D721Med (cell line): ENCODE measurements at regions not wholly inside any gene's neighbourhood (a gene's known extent, or its start where the extent isn't known, plus 50 kb on each side); places are given as distances from the start of the nearest gene placed in this dataset.

ENCODE experiments used
- DNase-seq: peaks from one replicate; pipeline ENCODE4 v3.0.0; 2011; ENCODE audit warnings: low spot score; ENCODE audit not compliant: insufficient read length
- FAIRE-seq: peaks from 2 replicates; lab custom pipeline; 2011; peaks lifted over from hg19 to GRCh38; lab: Jason Lieb, UNC
- TF ChIP-seq, protein P1 (sequence below): IDR thresholded peaks from 2 replicates; pipeline ENCODE4 v1.5.1; 2012; ENCODE audit warnings: mild to moderate bottlenecking, control low read depth; ENCODE audit not compliant: insufficient read depth; ENCODE audit errors: missing control alignments

DNA sequence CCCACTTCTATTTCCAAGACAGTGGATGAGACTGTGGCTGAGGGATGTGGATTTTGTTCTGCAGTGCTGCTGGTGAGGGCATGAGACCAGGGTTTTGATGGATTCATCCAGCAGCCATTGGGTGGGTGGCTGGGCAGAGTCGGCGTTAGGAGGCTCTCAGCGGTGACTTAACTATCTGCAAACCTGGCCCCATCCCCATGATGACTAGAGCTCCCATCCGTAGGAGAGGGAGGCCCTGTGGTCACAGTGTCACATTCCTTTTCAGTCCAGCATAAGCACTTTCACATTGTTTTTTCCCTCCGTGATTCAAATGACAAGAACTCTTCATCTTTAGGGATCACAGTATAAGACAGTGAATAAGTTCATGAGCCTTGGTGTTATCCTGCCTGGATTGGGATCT is 60.4 kb upstream of the SPRY4 start:
- TF ChIP-seq, protein P1, sequence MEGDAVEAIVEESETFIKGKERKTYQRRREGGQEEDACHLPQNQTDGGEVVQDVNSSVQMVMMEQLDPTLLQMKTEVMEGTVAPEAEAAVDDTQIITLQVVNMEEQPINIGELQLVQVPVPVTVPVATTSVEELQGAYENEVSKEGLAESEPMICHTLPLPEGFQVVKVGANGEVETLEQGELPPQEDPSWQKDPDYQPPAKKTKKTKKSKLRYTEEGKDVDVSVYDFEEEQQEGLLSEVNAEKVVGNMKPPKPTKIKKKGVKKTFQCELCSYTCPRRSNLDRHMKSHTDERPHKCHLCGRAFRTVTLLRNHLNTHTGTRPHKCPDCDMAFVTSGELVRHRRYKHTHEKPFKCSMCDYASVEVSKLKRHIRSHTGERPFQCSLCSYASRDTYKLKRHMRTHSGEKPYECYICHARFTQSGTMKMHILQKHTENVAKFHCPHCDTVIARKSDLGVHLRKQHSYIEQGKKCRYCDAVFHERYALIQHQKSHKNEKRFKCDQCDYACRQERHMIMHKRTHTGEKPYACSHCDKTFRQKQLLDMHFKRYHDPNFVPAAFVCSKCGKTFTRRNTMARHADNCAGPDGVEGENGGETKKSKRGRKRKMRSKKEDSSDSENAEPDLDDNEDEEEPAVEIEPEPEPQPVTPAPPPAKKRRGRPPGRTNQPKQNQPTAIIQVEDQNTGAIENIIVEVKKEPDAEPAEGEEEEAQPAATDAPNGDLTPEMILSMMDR: no peak
- no peak for FAIRE-seq
- DNase-seq: no peak

DNA sequence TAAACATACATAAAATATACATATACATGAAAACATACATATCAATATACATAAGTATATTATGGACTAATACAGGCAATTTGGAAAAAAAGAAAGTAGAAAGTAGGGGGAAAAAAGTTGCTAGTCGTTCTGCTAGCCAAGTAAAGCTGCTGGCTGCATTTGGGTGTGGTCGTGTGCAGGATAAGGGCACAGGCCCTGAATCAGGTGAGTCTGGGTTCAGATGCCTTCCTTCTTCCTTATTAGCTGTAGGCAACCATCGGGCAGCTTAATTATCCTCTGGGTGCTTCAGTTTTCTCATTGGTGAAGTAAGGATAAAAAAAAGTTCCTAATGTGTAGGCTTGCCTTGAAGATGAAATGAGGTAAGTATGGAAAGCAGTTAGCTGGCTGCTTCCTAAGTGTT is 59.2 kb upstream of the SPRY4 start:
- DNase-seq: no peak
- TF ChIP-seq, protein P1: no peak
- no peak for FAIRE-seq

DNA sequence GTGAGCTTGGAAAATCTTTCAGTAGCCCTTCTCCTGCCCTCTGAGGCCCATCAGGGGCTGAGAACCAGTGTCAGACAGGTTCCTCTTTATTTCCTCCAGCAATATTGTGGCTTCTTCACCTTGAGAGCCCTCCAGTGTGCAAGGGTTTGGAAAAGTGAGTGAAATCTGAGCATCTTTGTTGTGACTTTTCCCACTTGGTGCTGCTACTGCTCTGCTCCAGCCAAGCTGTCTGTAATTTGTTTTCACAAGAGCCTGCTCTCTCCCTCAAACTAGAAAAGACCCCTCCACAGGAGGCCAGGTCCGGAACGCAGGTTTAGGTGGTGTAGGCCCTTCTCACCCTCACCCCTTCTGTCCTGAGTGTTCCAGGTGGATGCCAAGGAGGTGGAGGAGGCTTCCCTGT is 57.4 kb upstream of the SPRY4 start:
- DNase-seq: no peak
- FAIRE-seq: no peak
- TF ChIP-seq, protein P1: no peak

DNA sequence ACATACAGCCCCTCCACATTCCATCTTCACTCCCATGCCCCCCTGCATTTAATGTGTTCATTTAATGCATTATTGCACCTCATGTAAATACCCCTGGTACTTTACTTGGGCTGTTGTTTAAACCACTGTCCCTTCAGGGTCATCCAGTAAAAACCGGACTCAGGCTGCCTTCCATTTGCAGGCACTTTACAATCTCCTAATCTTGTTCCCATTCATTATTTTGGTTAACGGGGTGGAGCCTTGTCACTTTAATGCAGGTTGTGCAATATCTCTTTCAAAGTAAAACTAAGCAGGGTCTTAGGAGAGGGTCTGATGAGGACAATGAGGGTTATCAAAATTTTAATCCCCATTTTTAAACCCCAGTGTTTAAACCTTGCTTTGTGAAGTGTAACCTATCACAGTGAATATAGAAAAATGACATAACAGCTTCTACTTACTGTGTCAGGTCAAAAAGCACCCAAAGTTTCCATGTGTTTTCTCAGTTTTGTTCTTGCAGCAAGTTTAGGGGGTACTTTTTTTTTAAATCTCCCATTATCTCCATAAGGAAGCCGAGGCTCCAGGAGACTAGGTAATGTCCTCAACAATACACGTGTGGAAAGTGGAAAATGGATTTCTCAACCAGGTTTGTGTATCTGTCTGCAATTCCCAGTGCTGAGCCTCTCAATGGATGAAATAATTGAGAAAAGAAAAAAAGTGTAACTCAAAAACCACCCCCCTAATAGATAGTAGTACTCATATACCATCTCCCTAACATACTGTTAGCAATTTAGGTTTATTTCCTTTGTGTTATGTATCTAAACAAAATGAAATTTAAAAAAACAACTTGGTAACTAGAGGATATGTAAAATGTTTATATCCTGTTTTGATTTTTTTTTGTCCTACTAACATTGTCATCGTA is 54.2 kb upstream of the SPRY4 start:
- no peak for FAIRE-seq
- TF ChIP-seq, protein P1: no peak
- no peak for DNase-seq

DNA sequence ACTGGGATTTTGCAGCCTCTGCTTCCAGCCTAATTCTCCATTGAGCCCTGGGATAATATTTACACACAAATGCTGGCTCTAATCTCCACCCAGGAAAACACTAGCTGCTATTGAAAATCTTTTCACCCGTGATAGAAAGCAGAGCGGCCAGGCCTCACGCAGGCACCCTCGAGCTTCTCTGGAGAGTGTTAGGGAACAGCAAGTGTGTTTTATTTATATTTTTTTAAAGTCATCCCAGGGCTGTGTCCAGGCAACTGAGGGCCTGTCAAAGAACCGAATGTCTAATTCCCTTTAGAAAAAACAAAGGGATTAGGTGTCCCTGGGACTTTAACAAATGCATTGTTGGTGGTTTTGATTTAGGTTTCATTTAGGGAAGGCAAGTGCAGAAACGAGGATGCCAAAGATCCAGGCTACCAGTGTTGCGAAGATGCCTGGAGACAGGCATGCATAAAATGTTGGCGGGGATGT is 51.2 kb upstream of the SPRY4 start:
- no peak for DNase-seq
- TF ChIP-seq, protein P1: no peak
- no peak for FAIRE-seq
